ENCODE measurements at regions not wholly inside any gene's neighbourhood (a gene's known extent, or its start where the extent isn't known, plus 50 kb on each side); places are given as distances from the start of the nearest gene placed in this dataset.

DNA sequence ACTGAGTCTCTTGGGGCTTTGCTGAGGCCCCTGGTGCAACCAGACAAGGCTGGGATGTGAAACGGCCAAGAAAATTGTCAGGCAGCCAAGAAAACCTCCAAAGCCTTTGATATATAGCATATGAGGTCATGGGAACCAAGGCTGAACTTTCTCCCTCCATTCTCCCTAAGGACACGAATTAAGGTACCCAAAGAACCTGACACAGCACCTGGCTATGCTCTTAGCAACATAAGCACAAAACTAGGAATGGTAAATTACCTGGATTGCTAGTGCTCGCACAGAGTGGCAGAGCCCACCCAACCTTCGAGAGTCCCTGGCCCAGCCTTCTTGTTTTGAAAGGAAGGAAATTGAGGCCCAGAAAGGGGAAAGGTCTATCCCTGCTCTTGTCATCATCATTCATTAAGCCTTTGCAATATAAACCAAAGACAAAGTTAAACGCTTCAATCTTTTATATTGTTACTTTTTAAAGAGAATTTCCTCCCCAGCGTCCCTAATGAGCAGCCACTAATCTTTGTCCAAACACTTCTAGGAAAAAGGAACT lies 220.0 kb upstream of the NR4A3 start:
- FAIRE-seq (no peak), DNase-seq (ENCODE audit: insufficient read length, low spot score) (no peak)
- no peak for TF ChIP-seq POU2F2 (IDR thresholded peaks at IDR 0.05; ENCODE audit: low read depth, low read length)
- no peak for TF ChIP-seq POLR2A (IDR thresholded peaks at IDR 0.05; ENCODE audit: low read depth, low read length)
- TF ChIP-seq PAX5 (IDR thresholded peaks at IDR 0.05; ENCODE audit: insufficient read depth, low read length, severe bottlenecking), result no peak
- no peak for TF ChIP-seq TAF1 (IDR thresholded peaks at IDR 0.05; ENCODE audit: low read depth, low read length)
- TF ChIP-seq SPI1 (IDR thresholded peaks at IDR 0.05; ENCODE audit: low read depth, low read length), result no peak
- no peak for TF ChIP-seq POLR2AphosphoS5 (IDR thresholded peaks at IDR 0.05; ENCODE audit: low read depth, low read length)

DNA sequence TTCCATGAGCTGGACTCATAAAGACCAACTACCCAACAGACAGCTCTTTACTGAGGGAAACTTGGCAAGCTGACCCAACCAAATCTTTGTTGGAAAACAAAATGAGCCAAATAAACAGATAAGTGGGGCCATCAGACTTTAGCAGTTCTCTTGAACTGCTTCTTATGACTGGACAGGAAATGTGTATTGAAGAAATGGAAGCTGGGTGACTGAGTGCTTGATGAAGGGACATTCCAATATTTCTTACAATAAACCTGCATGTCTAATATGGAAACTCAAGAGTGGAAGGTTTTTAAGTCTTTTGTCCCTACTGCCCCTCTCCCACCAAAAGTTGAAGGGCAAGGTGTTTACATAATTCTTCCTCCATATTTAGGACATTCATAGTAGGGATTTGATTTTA lies 218.8 kb upstream of the NR4A3 start:
- TF ChIP-seq POU2F2 (IDR thresholded peaks at IDR 0.05; ENCODE audit: low read depth, low read length) (no peak), SPI1 (IDR thresholded peaks at IDR 0.05; ENCODE audit: low read depth, low read length) (0 out of 2 replicates have a peak, but pooled peaks have one; percentile 3)
- no peak for FAIRE-seq
- DNase-seq (ENCODE audit: insufficient read length, low spot score), result no peak

DNA sequence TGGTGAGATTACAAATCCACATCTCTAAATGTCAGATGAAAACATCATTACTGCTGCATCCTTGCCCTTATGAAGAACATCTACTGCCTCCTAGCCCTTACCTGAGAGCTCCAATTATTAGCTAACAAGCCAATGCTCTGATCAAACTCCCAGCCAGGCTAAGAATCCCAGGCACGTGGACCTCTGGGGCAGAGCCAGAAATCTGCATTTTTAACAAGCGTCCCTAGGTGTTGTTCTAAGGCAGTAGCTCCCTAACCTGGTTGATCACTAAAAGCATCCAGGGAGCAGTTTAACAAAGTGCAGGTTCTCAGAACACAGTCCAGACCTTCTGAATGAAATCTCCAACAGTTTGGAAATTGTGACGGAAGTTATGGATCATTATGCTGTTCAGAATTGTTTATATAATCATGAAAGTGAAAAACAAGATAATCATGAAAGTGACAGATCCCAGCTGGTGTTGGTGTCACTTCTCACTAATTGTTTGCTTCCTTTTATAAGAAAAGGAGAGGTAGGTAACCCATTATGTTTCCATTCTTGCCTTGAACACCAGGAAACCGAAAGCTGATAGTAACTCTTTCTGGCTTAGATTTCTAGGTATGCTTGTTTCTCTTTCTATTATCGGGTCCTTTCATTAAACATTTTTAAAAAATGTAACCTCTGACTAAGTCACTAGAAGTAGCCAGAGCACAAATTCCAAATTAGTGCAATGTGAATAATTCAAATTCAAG lies 216.5 kb upstream of the NR4A3 start:
- TF ChIP-seq POU2F2 (IDR thresholded peaks at IDR 0.05; ENCODE audit: low read depth, low read length), result no peak
- TF ChIP-seq POLR2AphosphoS5 (IDR thresholded peaks at IDR 0.05; ENCODE audit: low read depth, low read length), result no peak
- TF ChIP-seq TAF1 (IDR thresholded peaks at IDR 0.05; ENCODE audit: low read depth, low read length), result no peak
- no peak for TF ChIP-seq SPI1 (IDR thresholded peaks at IDR 0.05; ENCODE audit: low read depth, low read length)
- DNase-seq (ENCODE audit: insufficient read length, low spot score), result no peak
- FAIRE-seq, result peak; percentile 48

DNA sequence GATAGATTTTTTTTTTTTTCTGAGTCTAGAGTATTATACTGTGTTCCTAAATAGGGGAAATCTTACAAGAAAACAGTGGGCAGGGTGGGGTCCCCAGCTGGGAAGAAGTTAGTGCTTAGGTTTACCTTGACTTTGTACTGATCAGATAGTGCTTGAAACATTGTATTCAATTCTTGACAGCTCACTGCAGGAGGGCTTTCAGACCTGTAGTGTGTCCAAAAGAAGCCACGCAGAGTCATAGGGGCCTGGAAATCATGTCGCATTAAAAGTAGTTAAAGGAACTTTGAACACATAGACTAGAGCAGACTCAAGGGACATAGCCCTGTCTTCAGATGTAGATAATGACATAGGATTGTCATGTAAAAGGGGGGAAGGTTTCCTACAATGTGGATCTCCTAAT lies 215.4 kb upstream of the NR4A3 start:
- no peak for DNase-seq (ENCODE audit: insufficient read length, low spot score)

DNA sequence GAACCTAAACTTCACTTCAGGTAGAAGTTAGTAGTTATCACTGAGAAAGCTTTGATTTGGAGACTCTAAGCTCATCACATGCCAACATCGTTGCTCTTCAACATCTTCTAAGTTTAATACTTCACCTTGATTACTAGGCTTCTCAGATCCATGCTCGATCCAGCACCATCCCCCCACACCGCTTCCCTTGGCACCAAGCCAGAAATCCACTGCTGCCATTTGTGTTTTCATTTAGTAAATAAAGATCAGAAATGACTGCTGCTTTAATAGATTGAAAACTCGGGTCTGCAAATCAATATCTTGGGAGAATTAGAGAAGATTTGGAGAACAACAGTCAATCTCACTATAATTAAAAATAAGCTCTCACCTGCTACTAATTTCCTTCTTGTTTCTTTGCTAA lies 214.7 kb upstream of the NR4A3 start:
- no peak for DNase-seq (ENCODE audit: insufficient read length, low spot score)
- FAIRE-seq, result no peak
- TF ChIP-seq POLR2A (IDR thresholded peaks at IDR 0.05; ENCODE audit: low read depth, low read length) (no peak), POU2F2 (IDR thresholded peaks at IDR 0.05; ENCODE audit: low read depth, low read length) (no peak), PAX5 (IDR thresholded peaks at IDR 0.05; ENCODE audit: insufficient read depth, low read length, severe bottlenecking) (no peak), SPI1 (IDR thresholded peaks at IDR 0.05; ENCODE audit: low read depth, low read length) (no peak), POLR2AphosphoS5 (IDR thresholded peaks at IDR 0.05; ENCODE audit: low read depth, low read length) (no peak), TAF1 (IDR thresholded peaks at IDR 0.05; ENCODE audit: low read depth, low read length) (no peak)

More for the DNA sequence above, 215.4 kb upstream of the NR4A3 start:
- no peak for FAIRE-seq
- TF ChIP-seq POLR2A (IDR thresholded peaks at IDR 0.05; ENCODE audit: low read depth, low read length), result no peak
- no peak for TF ChIP-seq PAX5 (IDR thresholded peaks at IDR 0.05; ENCODE audit: insufficient read depth, low read length, severe bottlenecking)
- no peak for TF ChIP-seq SPI1 (IDR thresholded peaks at IDR 0.05; ENCODE audit: low read depth, low read length)
- no peak for TF ChIP-seq POU2F2 (IDR thresholded peaks at IDR 0.05; ENCODE audit: low read depth, low read length)
- TF ChIP-seq POLR2AphosphoS5 (IDR thresholded peaks at IDR 0.05; ENCODE audit: low read depth, low read length), result no peak
- no peak for TF ChIP-seq TAF1 (IDR thresholded peaks at IDR 0.05; ENCODE audit: low read depth, low read length)

DNA sequence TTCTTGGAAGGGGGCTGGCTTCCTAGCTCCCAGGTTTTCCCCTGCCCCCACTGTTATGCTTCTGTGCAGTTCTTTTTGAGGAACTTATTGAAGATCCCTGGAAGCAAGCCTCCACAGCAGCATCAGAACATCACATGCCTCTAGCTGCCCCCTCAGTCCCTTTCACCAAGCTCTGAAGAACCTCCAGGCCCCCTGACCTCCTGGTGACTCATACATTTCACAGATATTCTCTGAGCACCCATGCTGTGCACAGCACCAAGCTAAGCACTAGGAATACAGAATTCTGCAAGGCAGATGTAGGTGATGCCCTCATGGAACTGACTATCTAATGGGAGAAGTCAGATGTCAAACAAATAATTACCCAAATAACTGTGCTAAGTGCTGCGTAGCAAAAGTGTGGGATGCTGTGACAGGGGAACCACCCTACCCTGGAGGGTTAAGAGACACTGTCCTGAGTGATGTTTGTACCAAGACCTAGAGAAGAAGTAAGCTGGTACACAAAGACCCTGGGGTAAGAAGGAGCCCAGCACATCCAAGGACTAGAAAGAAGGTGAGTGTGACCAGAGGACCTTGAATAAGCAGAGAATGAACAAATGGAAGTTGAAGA lies 213.7 kb upstream of the NR4A3 start:
- FAIRE-seq (no peak), DNase-seq (ENCODE audit: insufficient read length, low spot score) (no peak)
- no peak for TF ChIP-seq POU2F2 (IDR thresholded peaks at IDR 0.05; ENCODE audit: low read depth, low read length)

DNA sequence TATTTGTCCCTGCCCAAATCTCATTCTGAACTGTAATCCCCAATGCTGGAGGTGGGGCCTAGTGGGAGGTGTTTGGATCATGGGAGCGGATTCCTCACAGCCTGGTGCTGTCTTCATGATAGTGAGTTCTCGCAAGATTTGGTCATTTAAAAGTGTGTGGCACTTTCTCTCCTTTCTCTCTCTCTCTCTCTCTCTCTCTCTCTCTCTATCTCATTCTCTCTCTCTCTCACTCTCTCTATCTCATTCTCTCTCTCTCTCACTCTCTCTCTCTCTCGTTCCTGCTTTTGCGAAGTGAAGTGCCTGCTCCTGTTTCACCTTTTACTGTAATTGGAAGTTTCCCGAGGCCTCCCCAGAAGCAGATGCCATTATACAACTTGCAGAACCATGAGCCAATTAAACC lies 207.3 kb upstream of the NR4A3 start:
- FAIRE-seq, result no peak
- TF ChIP-seq PAX5 (IDR thresholded peaks at IDR 0.05; ENCODE audit: insufficient read depth, low read length, severe bottlenecking), result no peak
- no peak for TF ChIP-seq POLR2AphosphoS5 (IDR thresholded peaks at IDR 0.05; ENCODE audit: low read depth, low read length)
- no peak for TF ChIP-seq POLR2A (IDR thresholded peaks at IDR 0.05; ENCODE audit: low read depth, low read length)
- no peak for TF ChIP-seq TAF1 (IDR thresholded peaks at IDR 0.05; ENCODE audit: low read depth, low read length)
- TF ChIP-seq SPI1 (IDR thresholded peaks at IDR 0.05; ENCODE audit: low read depth, low read length), result no peak
- TF ChIP-seq POU2F2 (IDR thresholded peaks at IDR 0.05; ENCODE audit: low read depth, low read length), result no peak
- no peak for DNase-seq (ENCODE audit: insufficient read length, low spot score)

DNA sequence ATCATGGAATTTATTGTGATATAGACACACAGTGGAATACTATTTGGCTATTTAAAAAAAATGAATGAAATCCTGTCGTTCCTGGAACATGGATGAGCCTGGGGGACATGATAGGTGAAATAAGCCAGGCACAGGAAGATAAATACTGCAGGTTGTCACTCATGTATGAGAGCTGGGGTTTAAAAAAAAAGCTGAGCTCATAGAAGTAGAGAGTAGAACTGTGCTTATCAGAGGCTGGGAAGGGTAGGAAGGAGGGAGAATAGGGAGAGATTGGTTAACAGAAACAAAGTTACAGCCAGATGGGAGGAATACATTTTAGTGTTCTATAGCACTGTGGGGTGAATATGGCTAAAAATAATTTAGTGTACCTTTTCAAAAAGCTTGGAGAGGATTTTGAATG lies 200.6 kb upstream of the NR4A3 start:
- no peak for DNase-seq (ENCODE audit: insufficient read length, low spot score)
- FAIRE-seq, result no peak
- TF ChIP-seq TAF1 (IDR thresholded peaks at IDR 0.05; ENCODE audit: low read depth, low read length) (no peak), PAX5 (IDR thresholded peaks at IDR 0.05; ENCODE audit: insufficient read depth, low read length, severe bottlenecking) (no peak), POLR2AphosphoS5 (IDR thresholded peaks at IDR 0.05; ENCODE audit: low read depth, low read length) (no peak), SPI1 (IDR thresholded peaks at IDR 0.05; ENCODE audit: low read depth, low read length) (no peak), POU2F2 (IDR thresholded peaks at IDR 0.05; ENCODE audit: low read depth, low read length) (no peak), POLR2A (IDR thresholded peaks at IDR 0.05; ENCODE audit: low read depth, low read length) (no peak)

DNA sequence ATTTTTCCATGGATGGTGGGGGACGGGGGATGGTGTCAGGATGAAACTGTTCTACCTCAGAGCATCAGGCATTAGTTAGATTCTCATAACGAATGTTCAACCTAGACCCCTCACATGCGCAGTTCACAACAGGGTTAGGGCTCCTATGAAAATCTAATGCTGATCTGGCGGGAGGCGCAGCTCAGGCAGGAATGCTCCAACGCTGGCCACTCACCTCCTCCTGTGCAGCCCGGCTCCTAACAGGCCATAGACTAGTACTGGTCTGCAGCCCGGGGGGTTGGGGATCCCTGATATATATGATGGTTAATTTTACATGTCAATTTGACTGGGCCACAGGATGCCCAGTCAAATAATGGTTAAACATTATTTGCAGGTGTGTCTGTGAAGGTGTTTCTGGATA lies 199.0 kb upstream of the NR4A3 start:
- peak; percentile 38 for FAIRE-seq
- TF ChIP-seq POU2F2 (IDR thresholded peaks at IDR 0.05; ENCODE audit: low read depth, low read length) (no peak), PAX5 (IDR thresholded peaks at IDR 0.05; ENCODE audit: insufficient read depth, low read length, severe bottlenecking) (no peak), POLR2A (IDR thresholded peaks at IDR 0.05; ENCODE audit: low read depth, low read length) (no peak), SPI1 (IDR thresholded peaks at IDR 0.05; ENCODE audit: low read depth, low read length) (no peak), POLR2AphosphoS5 (IDR thresholded peaks at IDR 0.05; ENCODE audit: low read depth, low read length) (no peak), TAF1 (IDR thresholded peaks at IDR 0.05; ENCODE audit: low read depth, low read length) (no peak)
- no peak for DNase-seq (ENCODE audit: insufficient read length, low spot score)

Measured in GM12891 (cell line).